Caco-2 (cell line): ENCODE measurements at regions not wholly inside any gene's neighbourhood (a gene's known extent, or its start where the extent isn't known, plus 50 kb on each side); places are given as distances from the start of the nearest gene placed in this dataset.
"Not testable (repeated sequence)": the region's sequence is repeated elsewhere in the genome, so short reads cannot be mapped to it uniquely, and the experiment has no call there.

Experiments
- BruUV-seq: library from RNA; stranded (reverse); fragments of 400-500 nt; replicated peaks from 2 replicates; lab custom pipeline; 2021; lab: Mats Ljungman, UMichigan
- CTCF ChIA-PET: fragments of 300-600 bp; sonication (Branson Sonifier 250); formaldehyde crosslinking; loops from one replicate; lab custom pipeline; 2022; ENCODE audit warnings: antibody characterized with exemption; lab: Charles Lee
- POLR2A ChIA-PET: fragments of 300-600 bp; sonication (Branson Sonifier 250); formaldehyde crosslinking; loops from one replicate; lab custom pipeline; 2022; ENCODE audit warnings: antibody characterized with exemption; lab: Charles Lee
- DNase-seq, 2 experiments: peaks; one replicate each; pipeline versions ENCODE4 v3.0.0 to v3.0.0-alpha.2; 2020 to 2022
- H3K27me3 ChIP-seq: replicated peaks from 2 replicates; pipeline ENCODE4 v1.6.0; 2011; ENCODE audit warnings: low read length; ENCODE audit not compliant: control insufficient read depth, insufficient read depth
- H3K36me3 ChIP-seq: 2 replicates; pipeline ENCODE4 v1.5.1; 2011; ENCODE audit warnings: low read length; ENCODE audit not compliant: control insufficient read depth, insufficient read depth
- H3K4me1 ChIP-seq: fragments of 250-450 bp; sonication (Bioruptor Pico); 2 replicates; pipeline ENCODE4 v1.5.1; 2020; ENCODE audit warnings: mild to moderate bottlenecking
- H3K4me3 ChIP-seq: 2 replicates; pipeline ENCODE4 v1.5.1; 2011; ENCODE audit warnings: low read depth, mild to moderate bottlenecking, control low read depth, low read length
- H3K9me3 ChIP-seq: fragments of 250-450 bp; sonication (Bioruptor Pico); 2 replicates; pipeline ENCODE4 v1.5.1; 2020; ENCODE audit warnings: mild to moderate bottlenecking, moderate library complexity
- H3K27ac Mint-ChIP-seq: one replicate; pipeline ENCODE4 v1.8.0; 2022; ENCODE audit warnings: mixed read lengths; ENCODE audit not compliant: unreplicated experiment
- H3K27me3 Mint-ChIP-seq: one replicate; pipeline ENCODE4 v1.8.0; 2022; ENCODE audit warnings: mixed read lengths; ENCODE audit not compliant: insufficient read depth, unreplicated experiment
- H3K36me3 Mint-ChIP-seq: one replicate; pipeline ENCODE4 v1.8.0; 2022; ENCODE audit warnings: mild to moderate bottlenecking, mixed read lengths; ENCODE audit not compliant: insufficient read depth, unreplicated experiment
- H3K4me1 Mint-ChIP-seq: one replicate; pipeline ENCODE4 v1.8.0; 2022; ENCODE audit warnings: low read depth, mixed read lengths; ENCODE audit not compliant: unreplicated experiment
- H3K4me3 Mint-ChIP-seq: one replicate; pipeline ENCODE4 v1.8.0; 2022; ENCODE audit warnings: mild to moderate bottlenecking, moderate library complexity, mixed read lengths; ENCODE audit not compliant: unreplicated experiment
- H3K9me3 Mint-ChIP-seq: one replicate; pipeline ENCODE4 v1.8.0; 2022; ENCODE audit warnings: mixed read lengths; ENCODE audit not compliant: unreplicated experiment
- CTCF ChIP-seq, 2 experiments: fragments of 200-600 bp in 1 of 2; IDR thresholded peaks; 1 replicate in 1 of 2; 2 replicates in 1 of 2; pipeline versions ENCODE4 v1.5.1 to v1.8.0; 2011 to 2022; ENCODE audit warnings: antibody characterized with exemption in 1 of 2, control low read depth in 1 of 2, inconsistent platforms in 1 of 2, low read depth in 1 of 2, low read length in 1 of 2, mild to moderate bottlenecking in 1 of 2, moderate library complexity in 1 of 2; ENCODE audit not compliant: insufficient read depth in 1 of 2, severe bottlenecking in 1 of 2, unreplicated experiment in 1 of 2
- intact Hi-C: fragments of 100-400 bp; cut with micrococcal nuclease; formaldehyde crosslinking; loops from one replicate; pipeline ENCODE4 v1.10.0; 2022; ENCODE audit not compliant: unreplicated experiment

- CTCF ChIA-PET, result no interaction called here
- H3K27me3 Mint-ChIP-seq, result peaks cover 5% of the 10 kb centered on the region
- no peaks in the 10 kb centered on the region for H3K4me1 Mint-ChIP-seq
- DNase-seq, result no peak
- H3K27ac Mint-ChIP-seq, result no peak overlapping the region
- POLR2A ChIA-PET, result no interaction called here
- no TSS peak for BruUV-seq
- no peaks in the 10 kb centered on the region for H3K36me3 Mint-ChIP-seq
- Histone ChIP-seq H3K9me3 (no peaks in the 10 kb centered on the region; the same call in 1 of the 2 replicates), H3K4me3 (no peak overlapping the region), H3K4me1 (no peaks in the 10 kb centered on the region), H3K27me3 (no peaks in the 10 kb centered on the region), H3K36me3 (no peaks in the 10 kb centered on the region)
- no peak overlapping the region for H3K4me3 Mint-ChIP-seq
- TF ChIP-seq CTCF (IDR thresholded peaks at IDR 0.05; ENCODE audit: insufficient read depth in 1 of 2, low read depth in 1 of 2, low read length in 1 of 2, severe bottlenecking in 1 of 2, unreplicated experiment in 1 of 2), result no peak
- intact Hi-C loops, result no loop called here
- H3K9me3 Mint-ChIP-seq, result no peaks in the 10 kb centered on the region
These were observed 415.8 kb upstream of the KLF12 start for GRCh38 chr13:74550039-74550438.

- POLR2A ChIA-PET, H3K4me1 ChIP-seq, H3K27me3 Mint-ChIP-seq, H3K27me3 ChIP-seq, DNase-seq, H3K27ac Mint-ChIP-seq, intact Hi-C loops, H3K4me3 Mint-ChIP-seq, H3K4me1 Mint-ChIP-seq, H3K4me3 ChIP-seq, BruUV-seq, H3K36me3 Mint-ChIP-seq, CTCF ChIA-PET, H3K9me3 ChIP-seq, H3K36me3 ChIP-seq, H3K9me3 Mint-ChIP-seq: not testable (repeated sequence)
These were observed 402.4 kb upstream of the KLF12 start for GRCh38 chr13:74536649-74537048.

- H3K27me3 Mint-ChIP-seq, result peaks cover 4% of the 10 kb centered on the region
- POLR2A ChIA-PET, result no interaction called here
- BruUV-seq, result no TSS peak
- no peaks in the 10 kb centered on the region for H3K4me1 ChIP-seq
- CTCF ChIA-PET, result no interaction called here
- no peak overlapping the region for H3K4me3 Mint-ChIP-seq
- no peaks in the 10 kb centered on the region for H3K27me3 ChIP-seq
- no peaks in the 10 kb centered on the region for H3K9me3 Mint-ChIP-seq
- no peak overlapping the region for H3K4me3 ChIP-seq
- H3K4me1 Mint-ChIP-seq, result no peaks in the 10 kb centered on the region
- intact Hi-C loops, result no loop called here
- H3K27ac Mint-ChIP-seq, result no peak overlapping the region
- no peaks in the 10 kb centered on the region for H3K36me3 Mint-ChIP-seq
- no peak for DNase-seq
- no peaks in the 10 kb centered on the region for H3K9me3 ChIP-seq
- TF ChIP-seq CTCF (IDR thresholded peaks at IDR 0.05; ENCODE audit: insufficient read depth in 1 of 2, low read depth in 1 of 2, low read length in 1 of 2, severe bottlenecking in 1 of 2, unreplicated experiment in 1 of 2), result no peak
- H3K36me3 ChIP-seq, result no peaks in the 10 kb centered on the region
These were observed 399.0 kb upstream of the KLF12 start for GRCh38 chr13:74533226-74533625.

GRCh38 chr13:74530011-74530410 is 395.8 kb upstream of the KLF12 start:
- Histone ChIP-seq H3K9me3 (no peaks in the 10 kb centered on the region), H3K27me3 (no peaks in the 10 kb centered on the region), H3K4me3 (no peak overlapping the region), H3K36me3 (no peaks in the 10 kb centered on the region), H3K4me1 (no peaks in the 10 kb centered on the region)
- DNase-seq, result no peak
- H3K27ac Mint-ChIP-seq, result no peak overlapping the region
- CTCF ChIA-PET, result no interaction called here
- H3K9me3 Mint-ChIP-seq, result no peaks in the 10 kb centered on the region
- H3K36me3 Mint-ChIP-seq, result no peaks in the 10 kb centered on the region
- no peaks in the 10 kb centered on the region for H3K4me1 Mint-ChIP-seq
- POLR2A ChIA-PET, result no interaction called here
- TF ChIP-seq CTCF (IDR thresholded peaks at IDR 0.05; ENCODE audit: insufficient read depth in 1 of 2, low read depth in 1 of 2, low read length in 1 of 2, severe bottlenecking in 1 of 2, unreplicated experiment in 1 of 2), result no peak
- no TSS peak for BruUV-seq
- intact Hi-C loops, result no loop called here
- no peak overlapping the region for H3K4me3 Mint-ChIP-seq
- H3K27me3 Mint-ChIP-seq, result peaks cover 13% of the 10 kb centered on the region
